ENCODE measurements at regions not wholly inside any gene's neighbourhood (a gene's known extent, or its start where the extent isn't known, plus 50 kb on each side); places are given as distances from the start of the nearest gene placed in this dataset.

DNA sequence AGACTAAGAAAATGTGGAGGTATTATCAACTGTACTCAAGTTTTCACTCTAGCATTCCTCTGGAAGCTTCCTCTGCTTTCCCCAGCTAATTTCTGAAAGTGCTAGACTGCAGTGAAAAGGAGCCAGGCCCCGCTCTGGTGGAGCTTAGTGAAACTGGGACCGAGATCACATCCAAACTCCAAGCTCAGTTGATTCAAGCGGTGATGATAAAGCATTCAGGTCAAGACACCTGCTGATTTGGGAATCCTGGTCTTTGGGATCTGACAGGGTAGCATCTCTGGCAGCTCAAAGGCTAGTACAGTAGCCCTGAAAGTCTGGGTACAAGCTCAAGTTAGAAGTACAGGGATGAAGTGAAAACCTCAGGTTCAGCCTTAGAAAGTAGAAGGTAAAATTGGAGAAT lies 120.2 kb upstream of the CRIM1 start:
- TF ChIP-seq CTCF (IDR thresholded peaks at IDR 0.05; ENCODE audit: insufficient read depth, low read depth, low read length) (no peak), EZH2 (IDR thresholded peaks at IDR 0.05; ENCODE audit: insufficient read depth, low read length) (no peak)
